Thoracic aorta (tissue), 2 donors: ENCODE measurements at regions not wholly inside any gene's neighbourhood (a gene's known extent, or its start where the extent isn't known, plus 50 kb on each side); places are given as distances from the start of the nearest gene placed in this dataset.

ENCODE experiments used
- ATAC-seq: fragments of 150-250 bp; one replicate; pipeline ENCODE4 v1.8.0; 2017; ENCODE audit warnings: low read depth; ENCODE audit not compliant: insufficient number of reproducible peaks, low FRiP score
- DNase-seq: peaks from one replicate; pipeline ENCODE4 v3.0.0-alpha.2; 2020; ENCODE audit warnings: low spot score
- H3K27ac ChIP-seq, 2 donors: fragments of 200-600 bp; sonication (generic); 1 replicate in 1 of 2; 2 replicates in 1 of 2; pipeline ENCODE4 v1.5.1; 2016; ENCODE audit warnings: mild to moderate bottlenecking in 2 of 2, moderate library complexity in 2 of 2
- H3K27me3 ChIP-seq: fragments of 200-600 bp; sonication (generic); replicated peaks from 2 replicates; pipeline ENCODE4 v1.6.0; 2016; ENCODE audit warnings: mild to moderate bottlenecking; ENCODE audit not compliant: insufficient read depth
- H3K36me3 ChIP-seq: fragments of 200-600 bp; sonication (generic); one replicate; pipeline ENCODE4 v1.5.1; 2016
- H3K4me1 ChIP-seq, 2 donors: fragments of 200-600 bp; sonication (generic); 1 replicate in 1 of 2; 2 replicates in 1 of 2; pipeline versions ENCODE4 v1.5.1 to v1.6.0; 2016; ENCODE audit warnings: low read depth in 2 of 2, mild to moderate bottlenecking in 1 of 2; ENCODE audit not compliant: control insufficient read depth in 1 of 2
- H3K4me3 ChIP-seq: fragments of 200-600 bp; sonication (generic); 2 replicates; pipeline ENCODE4 v1.5.1; 2016; ENCODE audit warnings: mild to moderate bottlenecking
- H3K9me3 ChIP-seq: fragments of 200-600 bp; sonication (generic); 2 replicates; pipeline ENCODE4 v1.5.1; 2016
- CTCF ChIP-seq: fragments of 200-600 bp; sonication (generic); IDR thresholded peaks from one replicate; pipeline ENCODE4 v1.5.1; 2019; ENCODE audit warnings: antibody characterized with exemption

- H3K4me3 ChIP-seq = no peak overlapping the region
Measured at GRCh38 chr16:48965386-48965785, 316.3 kb downstream of the CBLN1 start.

DNA sequence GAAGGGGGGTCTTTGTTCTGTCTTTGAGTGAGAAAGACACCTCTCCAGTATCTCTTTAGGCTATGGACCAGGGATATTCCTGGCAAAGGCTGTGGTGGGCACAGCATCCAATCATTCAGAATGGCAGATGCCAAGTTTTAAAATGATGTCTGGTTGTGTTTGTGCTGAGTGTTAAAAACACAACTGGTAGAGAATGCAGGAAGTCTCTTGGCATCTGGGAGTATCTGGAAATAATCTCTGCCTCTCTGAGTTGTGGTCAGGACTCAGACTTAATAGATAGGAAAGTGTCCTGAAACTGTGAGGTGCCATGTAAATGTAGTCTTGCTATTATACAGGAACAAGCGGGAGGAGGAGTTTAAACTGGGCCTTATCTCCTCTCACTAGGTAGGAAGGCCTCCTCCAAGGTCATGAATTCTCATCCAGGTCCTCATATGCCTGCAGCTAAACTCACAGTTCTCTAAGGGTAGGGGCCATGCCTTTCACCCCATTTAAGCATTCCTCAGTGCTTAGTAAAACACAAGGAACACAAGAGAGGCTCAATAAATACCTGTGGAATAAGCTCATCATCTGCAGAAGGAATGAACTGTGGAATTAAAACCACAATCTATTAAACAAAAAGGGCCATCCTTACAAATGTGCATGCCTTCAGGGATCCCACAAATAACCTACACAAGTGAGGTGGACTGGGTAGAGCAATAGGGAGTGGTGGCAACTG is 317.6 kb downstream of the CBLN1 start:
- no peak for TF ChIP-seq CTCF
- DNase-seq = no peak
- no peak overlapping the region for H3K4me3 ChIP-seq
- no peak for ATAC-seq
- H3K36me3 ChIP-seq = no peaks in the 10 kb centered on the region
- H3K4me1 ChIP-seq = no peaks in the 10 kb centered on the region
- no peak overlapping the region for H3K27ac ChIP-seq
- H3K27me3 ChIP-seq = no peaks in the 10 kb centered on the region
- H3K9me3 ChIP-seq = no peaks in the 10 kb centered on the region

More at GRCh38 chr16:48965386-48965785, 316.3 kb downstream of the CBLN1 start:
- TF ChIP-seq CTCF = no peak
- DNase-seq (no peak), ATAC-seq (no peak)
- no peak overlapping the region for H3K27ac ChIP-seq
- no peaks in the 10 kb centered on the region for H3K36me3 ChIP-seq
- no peaks in the 10 kb centered on the region for H3K9me3 ChIP-seq
- H3K4me1 ChIP-seq = no peaks in the 10 kb centered on the region
- no peaks in the 10 kb centered on the region for H3K27me3 ChIP-seq

DNA sequence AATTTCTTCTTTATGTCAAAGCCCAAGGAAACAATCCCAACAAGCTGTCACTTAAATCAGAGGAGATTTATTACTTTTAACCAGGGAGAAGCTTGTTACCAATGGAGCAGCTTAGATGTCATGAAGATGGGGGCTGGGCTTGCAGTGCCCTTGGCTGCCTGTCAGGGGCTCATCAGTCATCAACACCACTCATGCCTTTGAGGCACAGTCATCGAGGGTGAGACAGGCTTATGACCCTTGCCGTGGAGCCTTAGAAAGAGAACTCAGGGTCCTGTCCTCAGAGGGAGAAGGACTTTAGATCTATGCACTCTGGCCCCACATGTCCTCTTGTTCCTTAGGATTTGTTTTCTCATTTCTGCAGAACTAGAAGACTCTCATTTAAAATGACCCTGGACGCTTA is 318.3 kb downstream of the CBLN1 start:
- no peaks in the 10 kb centered on the region for H3K9me3 ChIP-seq
- no peak for TF ChIP-seq CTCF

GRCh38 chr16:48961546-48961945 is 320.1 kb downstream of the CBLN1 start:
- Histone ChIP-seq H3K27ac (no peak overlapping the region), H3K4me3 (no peak overlapping the region), H3K27me3 (no peaks in the 10 kb centered on the region), H3K4me1 (no peaks in the 10 kb centered on the region), H3K36me3 (no peaks in the 10 kb centered on the region), H3K9me3 (no peaks in the 10 kb centered on the region)
- ATAC-seq (no peak), DNase-seq (no peak)
- TF ChIP-seq CTCF = no peak

More for the DNA sequence above, 318.3 kb downstream of the CBLN1 start:
- Histone ChIP-seq H3K4me3 (no peak overlapping the region), H3K4me1 (no peaks in the 10 kb centered on the region), H3K27me3 (no peaks in the 10 kb centered on the region), H3K27ac (no peak overlapping the region), H3K36me3 (no peaks in the 10 kb centered on the region)
- ATAC-seq = no peak
- DNase-seq = no peak

- H3K4me1 ChIP-seq = no peaks in the 10 kb centered on the region
- no peaks in the 10 kb centered on the region for H3K36me3 ChIP-seq
- no peak overlapping the region for H3K27ac ChIP-seq
- no peaks in the 10 kb centered on the region for H3K27me3 ChIP-seq
- TF ChIP-seq CTCF = no peak
- H3K4me3 ChIP-seq = no peak overlapping the region
- ATAC-seq (no peak), DNase-seq (no peak)
- H3K9me3 ChIP-seq = no peaks in the 10 kb centered on the region
Measured at GRCh38 chr16:48960830-48961229, 320.8 kb downstream of the CBLN1 start.
